GM12878 (cell line): ENCODE measurements at regions not wholly inside any gene's neighbourhood (a gene's known extent, or its start where the extent isn't known, plus 50 kb on each side); places are given as distances from the start of the nearest gene placed in this dataset.

Source experiments
- CEBPZ ChIP-seq: fragments of 150-350 bp; IDR thresholded peaks from 2 replicates; pipeline ENCODE4 v1.6.1; 2016; ENCODE audit warnings: low read depth, low read length
- CTCF ChIP-seq, 3 experiments: IDR thresholded peaks in 2 of 3; conservative IDR thresholded peaks in 1 of 3; 2 replicates each; pipeline ENCODE4 v1.5.1; 2011; ENCODE audit warnings: low read depth in 3 of 3, low read length in 3 of 3, mild to moderate bottlenecking in 3 of 3, control low read depth in 2 of 3, moderate library complexity in 2 of 3, inconsistent platforms in 1 of 3, mixed read lengths in 1 of 3; ENCODE audit not compliant: control insufficient read depth in 2 of 3, insufficient read depth in 1 of 3; ENCODE audit errors: extremely low read depth in 1 of 3
- POLR2AphosphoS5 ChIP-seq: IDR thresholded peaks from 2 replicates; pipeline ENCODE4 v1.6.1; 2011; ENCODE audit warnings: mild to moderate bottlenecking, low read length, inconsistent platforms
- TCF7 ChIP-seq: IDR thresholded peaks from 2 replicates; pipeline ENCODE4 v1.6.1; 2014; ENCODE audit warnings: antibody characterized with exemption, borderline replicate concordance
- ZBTB40 ChIP-seq: fragments of 450-650 bp; IDR thresholded peaks from 2 replicates; pipeline ENCODE4 v1.6.1; 2016; ENCODE audit warnings: mild to moderate bottlenecking, moderate library complexity, borderline replicate concordance
- ZNF274 ChIP-seq: IDR thresholded peaks from one replicate; pipeline ENCODE4 v1.8.0; 2011; ENCODE audit not compliant: insufficient read length, insufficient read depth
- ZNF384 ChIP-seq: IDR thresholded peaks from 2 replicates; pipeline ENCODE4 v1.6.1; 2012; ENCODE audit warnings: low read depth, mild to moderate bottlenecking, low read length, improper control_type of control experiment, borderline replicate concordance

GRCh38 chr12:46518169-46518568, 145.6 kb upstream of the SLC38A2 start:
- TF ChIP-seq CTCF (IDR thresholded peaks at IDR 0.05 in 2 of 3, conservative IDR thresholded peaks at IDR 0.05 in 1 of 3; ENCODE audit: control insufficient read depth in 2 of 3, extremely low read depth in 1 of 3, insufficient read depth in 1 of 3, low read depth in 3 of 3, low read length in 3 of 3) (no peak), ZBTB40 (no peak), ZNF274 (no peak), POLR2AphosphoS5 (no peak), CEBPZ (no peak), ZNF384 (no peak), TCF7 (no peak)
